Gastrocnemius medialis (tissue), 4 donors: ENCODE measurements at regions not wholly inside any gene's neighbourhood (a gene's known extent, or its start where the extent isn't known, plus 50 kb on each side); places are given as distances from the start of the nearest gene placed in this dataset.

Experiments used
- POLR2A ChIP-seq, 2 donors: fragments of 450-650 bp; IDR thresholded peaks; one replicate each; pipeline ENCODE4 v1.6.1; 2017; ENCODE audit warnings: antibody characterized with exemption in 2 of 2, mild to moderate bottlenecking in 2 of 2, moderate library complexity in 2 of 2
- TF ChIP-seq, protein P1 (sequence below), 5 experiments: fragments of 450-650 bp in 3 of 5; fragments of 200-600 bp in 2 of 5; sonication (generic) in 2 of 5; IDR thresholded peaks in 4 of 5; conservative IDR thresholded peaks in 1 of 5; 1 replicate in 4 of 5; 2 replicates in 1 of 5; pipeline ENCODE4 v1.5.1; 2016 to 2019; ENCODE audit warnings: antibody characterized with exemption in 5 of 5, mild to moderate bottlenecking in 3 of 5, moderate library complexity in 3 of 5

DNA sequence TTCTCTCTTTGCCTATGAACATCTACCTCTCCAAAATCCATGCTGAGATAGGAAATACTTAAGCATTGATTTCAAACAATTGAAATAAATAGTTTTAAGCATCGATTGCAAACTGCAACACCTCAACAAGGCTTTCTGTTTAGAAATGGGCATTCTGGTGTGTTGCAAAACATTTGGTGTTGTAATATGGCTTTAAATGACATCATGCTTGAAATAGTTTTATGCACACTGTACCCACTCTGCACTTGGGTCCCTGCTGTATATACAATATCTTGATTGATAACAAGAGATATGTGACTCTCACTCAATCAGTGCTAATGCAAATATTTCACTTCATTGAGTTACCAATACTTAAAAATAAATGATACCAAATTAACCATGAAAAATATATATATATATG is 964.9 kb upstream of the GRIA3 start:
- TF ChIP-seq, protein P1, sequence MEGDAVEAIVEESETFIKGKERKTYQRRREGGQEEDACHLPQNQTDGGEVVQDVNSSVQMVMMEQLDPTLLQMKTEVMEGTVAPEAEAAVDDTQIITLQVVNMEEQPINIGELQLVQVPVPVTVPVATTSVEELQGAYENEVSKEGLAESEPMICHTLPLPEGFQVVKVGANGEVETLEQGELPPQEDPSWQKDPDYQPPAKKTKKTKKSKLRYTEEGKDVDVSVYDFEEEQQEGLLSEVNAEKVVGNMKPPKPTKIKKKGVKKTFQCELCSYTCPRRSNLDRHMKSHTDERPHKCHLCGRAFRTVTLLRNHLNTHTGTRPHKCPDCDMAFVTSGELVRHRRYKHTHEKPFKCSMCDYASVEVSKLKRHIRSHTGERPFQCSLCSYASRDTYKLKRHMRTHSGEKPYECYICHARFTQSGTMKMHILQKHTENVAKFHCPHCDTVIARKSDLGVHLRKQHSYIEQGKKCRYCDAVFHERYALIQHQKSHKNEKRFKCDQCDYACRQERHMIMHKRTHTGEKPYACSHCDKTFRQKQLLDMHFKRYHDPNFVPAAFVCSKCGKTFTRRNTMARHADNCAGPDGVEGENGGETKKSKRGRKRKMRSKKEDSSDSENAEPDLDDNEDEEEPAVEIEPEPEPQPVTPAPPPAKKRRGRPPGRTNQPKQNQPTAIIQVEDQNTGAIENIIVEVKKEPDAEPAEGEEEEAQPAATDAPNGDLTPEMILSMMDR (IDR thresholded peaks at IDR 0.05 in 4 of 5, conservative IDR thresholded peaks at IDR 0.05 in 1 of 5), result no peak
- TF ChIP-seq POLR2A (IDR thresholded peaks at IDR 0.05), result no peak
